Testis (tissue), 2 donors: ENCODE measurements at regions not wholly inside any gene's neighbourhood (a gene's known extent, or its start where the extent isn't known, plus 50 kb on each side); places are given as distances from the start of the nearest gene placed in this dataset.

Experiments
- DNase-seq: peaks from one replicate; pipeline ENCODE4 v3.0.0-alpha.2; 2019
- H3K27ac ChIP-seq, 2 donors: fragments of 200-600 bp; sonication (generic); one replicate each; pipeline ENCODE4 v1.5.1; 2019
- H3K27me3 ChIP-seq: fragments of 200-600 bp; sonication (generic); one replicate; pipeline ENCODE4 v1.5.1; 2019
- H3K36me3 ChIP-seq: fragments of 200-600 bp; sonication (generic); one replicate; pipeline ENCODE4 v1.5.1; 2017; ENCODE audit warnings: low read depth; ENCODE audit errors: missing control alignments
- H3K4me1 ChIP-seq: fragments of 200-600 bp; sonication (generic); one replicate; pipeline ENCODE4 v1.5.1; 2019
- H3K4me3 ChIP-seq, 2 donors: fragments of 200-600 bp; sonication (generic); one replicate each; pipeline ENCODE4 v1.5.1; 2017 to 2019
- H3K9me3 ChIP-seq: fragments of 200-600 bp; sonication (generic); one replicate; pipeline ENCODE4 v1.5.1; 2017
- CTCF ChIP-seq, 3 experiments: fragments of 450-650 bp in 2 of 3; fragments of 200-600 bp in 1 of 3; sonication (generic) in 1 of 3; IDR thresholded peaks; one replicate each; pipeline ENCODE4 v1.5.1; 2016 to 2019; ENCODE audit warnings: antibody characterized with exemption in 3 of 3, mild to moderate bottlenecking in 2 of 3, moderate library complexity in 1 of 3
- POLR2A ChIP-seq: fragments of 450-650 bp; IDR thresholded peaks from one replicate; pipeline ENCODE4 v1.6.1; 2017; ENCODE audit warnings: antibody characterized with exemption, mild to moderate bottlenecking, moderate library complexity
- WGBS, 2 donors: methylation state at CpG; one replicate each; pipeline ENCODE4 v1.1.5; 2018; 5-methylcytosine and 5-hydroxymethylcytosine counted together
- intact Hi-C: fragments of 100-400 bp; cut with DNase I; formaldehyde crosslinking; loops from one replicate; pipeline ENCODE4 v1.15.1; 2023; ENCODE audit warnings: low total_unique reads

- Histone ChIP-seq H3K27me3 (no peaks in the 10 kb centered on the region), H3K9me3 (no peaks in the 10 kb centered on the region), H3K4me1 (peaks cover 25% of the 10 kb centered on the region), H3K4me3 (no peak overlapping the region), H3K27ac (peak overlapping the region; percentile 15 to 48), H3K36me3 (no peaks in the 10 kb centered on the region)
- TF ChIP-seq POLR2A (no peak), CTCF (IDR thresholded peaks at IDR 0.05) (no peak)
- intact Hi-C loops, result no loop called here
- WGBS, 2 donors, result 72 to 79% methylated on average over 6 of the region's 6 CpGs
- no peak for DNase-seq
These were observed 155.7 kb downstream of the BBOX1 start for GRCh38 chr11:27196203-27196897.

- Histone ChIP-seq H3K36me3 (no peaks in the 10 kb centered on the region), H3K27ac (no peak overlapping the region), H3K27me3 (no peaks in the 10 kb centered on the region), H3K4me3 (no peak overlapping the region), H3K9me3 (no peaks in the 10 kb centered on the region), H3K4me1 (peaks cover 20% of the 10 kb centered on the region)
- TF ChIP-seq CTCF (IDR thresholded peaks at IDR 0.05), result no peak
- no peak for TF ChIP-seq POLR2A
- intact Hi-C loops, result no loop called here
- no peak for DNase-seq
These were observed 155.2 kb downstream of the BBOX1 start for GRCh38 chr11:27195837-27196202.

- intact Hi-C loops, result no loop called here
These were observed 154.4 kb downstream of the BBOX1 start for GRCh38 chr11:27194976-27195375.

GRCh38 chr11:27193434-27194225 lies 153.0 kb downstream of the BBOX1 start:
- H3K4me3 ChIP-seq, result no peak overlapping the region
- 58 to 66% methylated on average over 7 of the region's 7 CpGs for WGBS, 2 donors
- DNase-seq, result peak; percentile 44
- intact Hi-C loops, result no loop called here
- peaks cover 6% of the 10 kb centered on the region for H3K4me1 ChIP-seq
- H3K27me3 ChIP-seq, result no peaks in the 10 kb centered on the region
- no peak for TF ChIP-seq CTCF (IDR thresholded peaks at IDR 0.05)
- TF ChIP-seq POLR2A, result no peak
- H3K27ac ChIP-seq, result no peak overlapping the region
- no peaks in the 10 kb centered on the region for H3K36me3 ChIP-seq
- no peaks in the 10 kb centered on the region for H3K9me3 ChIP-seq

More at GRCh38 chr11:27194976-27195375, 154.4 kb downstream of the BBOX1 start:
- Histone ChIP-seq H3K4me3 (no peak overlapping the region), H3K9me3 (no peaks in the 10 kb centered on the region), H3K27ac (no peak overlapping the region), H3K36me3 (no peaks in the 10 kb centered on the region), H3K4me1 (peaks cover 11% of the 10 kb centered on the region), H3K27me3 (no peaks in the 10 kb centered on the region)
- no peak for DNase-seq
- WGBS, 2 donors, result 59 to 67% methylated on average over 1 of the region's 1 CpG
- TF ChIP-seq CTCF (IDR thresholded peaks at IDR 0.05) (no peak), POLR2A (no peak)
